IMR-90 (cell line): ENCODE measurements at regions not wholly inside any gene's neighbourhood (a gene's known extent, or its start where the extent isn't known, plus 50 kb on each side); places are given as distances from the start of the nearest gene placed in this dataset.

Source experiments
- CTCF ChIP-seq: conservative IDR thresholded peaks from 2 replicates; pipeline ENCODE4 v1.5.1; 2012; ENCODE audit warnings: mild to moderate bottlenecking, low read depth, low read length, improper control_type of control experiment
- RCOR1 ChIP-seq: IDR thresholded peaks from 2 replicates; pipeline ENCODE4 v1.6.1; 2012; ENCODE audit warnings: mild to moderate bottlenecking, low read length, improper control_type of control experiment; ENCODE audit not compliant: insufficient replicate concordance
- USF2 ChIP-seq: fragments of 150-350 bp; IDR thresholded peaks from 2 replicates; pipeline ENCODE4 v1.6.1; 2017; ENCODE audit warnings: mild to moderate bottlenecking, antibody characterized with exemption, low read length, low read depth

DNA sequence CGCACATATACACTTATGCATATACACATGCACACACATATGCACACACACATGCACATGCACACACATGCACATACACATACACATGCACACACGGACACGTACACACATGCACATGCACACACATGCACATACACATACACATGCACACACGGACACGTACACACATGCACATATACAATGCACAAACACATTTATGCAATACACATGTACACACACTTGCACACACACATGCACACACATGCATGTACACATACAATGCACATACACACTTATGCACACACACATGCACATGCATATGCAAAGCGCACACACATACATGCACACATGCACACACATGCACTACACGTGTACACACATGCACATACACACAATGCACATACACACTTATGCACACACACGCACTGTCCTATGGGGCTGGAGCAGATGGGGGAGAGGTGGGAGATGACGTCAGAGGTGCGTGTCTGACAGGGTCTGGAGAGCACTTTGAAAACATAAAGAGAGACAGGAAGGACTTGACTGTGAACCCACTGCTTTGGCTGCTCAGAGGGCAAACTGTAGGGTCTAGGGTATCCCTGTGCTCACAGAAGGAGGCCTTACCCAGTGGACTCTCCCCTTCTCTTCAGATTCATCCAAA is 108.2 kb downstream of the UQCRFS1 start:
- TF ChIP-seq RCOR1 = no peak
- no peak for TF ChIP-seq CTCF
- no peak for TF ChIP-seq USF2
